NCI-H82 (cell line): ENCODE measurements at regions not wholly inside any gene's neighbourhood (a gene's known extent, or its start where the extent isn't known, plus 50 kb on each side); places are given as distances from the start of the nearest gene placed in this dataset.
"Not testable (repeated sequence)": the region's sequence is repeated elsewhere in the genome, so short reads cannot be mapped to it uniquely, and the experiment has no call there.

Source experiments
- DNase-seq: peaks from one replicate; lab custom pipeline; 2025; lab: John Stamatoyannopoulos, UW

DNA sequence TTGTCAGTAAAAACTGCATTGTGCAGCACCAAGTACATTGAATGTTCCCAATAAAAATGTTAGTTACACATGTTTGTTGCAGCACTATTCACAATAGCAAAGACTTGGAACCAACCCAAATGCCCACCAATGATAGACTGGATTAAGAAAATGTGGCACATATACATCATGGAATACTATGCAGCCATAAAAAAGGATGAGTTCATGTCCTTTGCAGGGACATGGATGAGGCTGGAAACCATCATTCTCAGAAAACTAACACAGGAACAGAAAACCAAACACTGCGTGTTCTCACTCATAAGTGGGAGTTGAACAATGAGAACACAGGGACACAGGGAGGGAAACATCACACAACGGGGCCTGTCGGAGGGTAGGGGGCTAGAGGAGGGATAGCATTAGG, 401.3 kb upstream of the NR5A2 start:
- DNase-seq = not testable (repeated sequence)

- no peak for DNase-seq
Observed at GRCh38 chr1:199629624-199630023, 397.9 kb upstream of the NR5A2 start.

DNA sequence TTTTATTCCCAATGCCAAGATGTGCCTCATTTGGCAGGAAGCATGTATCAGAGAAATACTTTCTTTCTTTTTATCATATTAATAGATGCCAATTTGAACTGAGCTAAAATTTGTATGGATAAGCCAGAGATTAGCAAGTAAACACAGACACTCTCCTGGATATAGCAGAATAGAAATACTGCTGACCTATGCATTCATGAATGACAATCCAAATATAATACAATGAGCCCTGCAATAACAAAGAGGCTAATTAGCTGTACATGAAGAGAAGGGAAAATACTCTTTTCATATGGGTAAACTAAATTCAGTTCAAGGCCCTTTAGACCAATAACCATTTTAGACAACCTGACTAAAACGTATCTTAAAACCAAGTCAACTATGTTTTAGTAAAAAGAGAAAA, 388.1 kb upstream of the NR5A2 start:
- no peak for DNase-seq

DNA sequence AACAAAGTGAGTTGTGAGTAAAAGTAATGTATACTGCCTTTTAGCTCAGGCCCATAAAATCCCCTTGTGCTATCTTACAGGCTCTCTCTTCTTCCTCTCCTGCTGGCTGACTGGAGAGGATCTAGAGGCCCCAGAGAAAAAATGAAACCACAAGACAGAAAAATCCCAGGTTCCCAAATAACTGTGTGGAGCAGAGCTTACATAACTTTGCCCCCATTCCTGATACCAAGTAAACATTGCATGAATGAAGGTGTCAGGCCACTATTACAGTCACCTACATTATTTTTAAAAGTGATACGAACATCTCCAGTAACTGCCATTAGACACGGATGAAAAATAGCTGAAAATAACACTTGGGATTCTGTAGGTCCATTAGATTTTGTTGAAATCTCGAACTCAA, 386.0 kb upstream of the NR5A2 start:
- DNase-seq = no peak

GRCh38 chr1:199644912-199645311, 382.6 kb upstream of the NR5A2 start:
- DNase-seq = no peak

DNA sequence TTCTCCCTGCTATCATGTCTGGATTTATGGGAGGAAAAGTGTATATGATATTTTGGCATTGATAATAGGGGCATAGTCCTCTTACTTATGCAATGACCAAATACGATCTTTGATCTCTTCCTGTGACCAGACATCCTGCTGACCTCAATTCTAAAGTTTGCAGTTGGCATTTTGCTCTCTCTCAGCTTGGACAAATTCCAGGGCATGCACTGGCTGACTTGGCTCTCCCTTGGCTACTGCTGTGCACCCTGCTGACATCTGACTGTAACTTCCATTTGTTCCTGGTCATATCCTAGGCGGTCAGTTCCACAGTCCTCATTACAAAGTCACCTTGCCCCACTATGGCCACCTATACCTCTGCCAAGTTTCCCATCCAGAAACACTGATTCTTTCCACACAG, 380.7 kb upstream of the NR5A2 start:
- DNase-seq = no peak

DNA sequence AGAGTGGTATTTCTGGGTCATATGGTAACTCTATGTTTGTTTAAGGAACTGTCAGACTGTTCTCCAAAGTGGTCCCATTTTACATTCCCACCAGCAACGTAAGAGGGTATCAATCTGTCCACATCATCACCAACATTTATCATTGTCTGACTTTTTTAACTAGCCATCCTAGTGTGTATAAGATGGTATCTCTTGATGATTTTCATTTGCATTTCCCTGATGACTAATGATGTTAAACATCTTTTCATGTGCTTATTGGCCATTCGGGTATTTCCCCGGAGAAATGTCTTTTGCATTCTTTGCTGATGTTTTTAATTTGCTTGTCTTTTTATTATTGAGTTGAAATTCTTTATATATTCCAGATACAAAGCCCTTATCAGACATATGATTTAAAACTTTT, 370.1 kb upstream of the NR5A2 start:
- no peak for DNase-seq

DNA sequence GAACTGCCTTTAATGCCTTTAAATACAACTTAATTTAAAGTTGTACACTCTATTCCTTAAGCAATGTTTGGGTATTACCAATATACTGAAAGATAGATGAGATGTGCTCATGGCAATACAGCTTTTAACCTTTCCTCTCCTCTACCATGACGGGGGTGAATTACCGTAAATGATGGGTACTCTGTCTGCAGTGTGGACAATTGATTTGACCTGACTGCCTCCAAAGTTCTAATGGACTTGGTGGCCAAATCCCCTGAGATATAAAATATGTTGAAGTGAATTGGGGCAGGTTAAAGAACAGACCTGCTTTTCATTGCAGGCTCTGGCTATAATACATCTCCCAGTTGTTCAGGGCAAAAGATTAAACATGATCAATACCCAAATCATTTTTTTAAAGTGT, 367.4 kb upstream of the NR5A2 start:
- no peak for DNase-seq

GRCh38 chr1:199665371-199665770, 362.1 kb upstream of the NR5A2 start:
- no peak for DNase-seq

GRCh38 chr1:199667089-199667488, 360.4 kb upstream of the NR5A2 start:
- DNase-seq = no peak

DNA sequence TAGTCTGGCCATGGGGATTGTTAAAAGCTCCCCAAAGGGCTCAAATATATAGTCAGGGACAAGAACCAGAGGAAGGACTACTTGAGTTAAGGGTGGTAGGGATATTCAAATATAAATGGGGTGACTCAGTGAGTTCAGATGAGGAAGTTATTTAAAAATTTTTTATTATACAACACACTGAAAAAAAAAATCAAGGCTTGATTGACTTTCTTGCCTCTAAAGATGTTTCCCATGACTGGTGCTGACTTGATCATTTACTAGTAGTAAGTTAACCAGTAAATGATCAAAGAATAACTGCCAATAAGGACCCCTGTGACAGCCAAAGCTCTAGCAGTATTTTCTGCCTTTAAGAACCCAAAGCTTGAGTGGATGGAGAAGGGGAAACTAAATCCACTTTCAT, 357.6 kb upstream of the NR5A2 start:
- no peak for DNase-seq

DNA sequence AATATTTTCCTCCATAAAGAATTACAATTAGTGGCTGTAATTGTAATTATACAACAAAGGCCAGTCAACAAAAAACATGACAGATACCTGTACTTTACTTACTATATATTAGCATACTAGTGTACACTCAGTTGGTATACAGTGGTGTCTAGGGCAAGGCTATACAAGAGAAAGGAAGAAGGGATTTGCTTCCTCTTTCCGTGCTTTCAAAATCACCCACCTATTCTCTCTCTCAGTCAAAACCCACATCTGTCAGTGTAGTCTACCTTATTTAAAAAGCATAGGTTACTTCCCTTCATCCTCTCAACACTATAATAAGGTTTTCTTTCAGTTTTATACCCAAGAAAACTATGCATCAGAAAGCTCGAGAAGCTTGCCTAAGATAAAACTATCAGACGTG, 355.8 kb upstream of the NR5A2 start:
- DNase-seq = no peak

- DNase-seq = no peak
Observed at GRCh38 chr1:199675937-199676336, 351.6 kb upstream of the NR5A2 start.

DNA sequence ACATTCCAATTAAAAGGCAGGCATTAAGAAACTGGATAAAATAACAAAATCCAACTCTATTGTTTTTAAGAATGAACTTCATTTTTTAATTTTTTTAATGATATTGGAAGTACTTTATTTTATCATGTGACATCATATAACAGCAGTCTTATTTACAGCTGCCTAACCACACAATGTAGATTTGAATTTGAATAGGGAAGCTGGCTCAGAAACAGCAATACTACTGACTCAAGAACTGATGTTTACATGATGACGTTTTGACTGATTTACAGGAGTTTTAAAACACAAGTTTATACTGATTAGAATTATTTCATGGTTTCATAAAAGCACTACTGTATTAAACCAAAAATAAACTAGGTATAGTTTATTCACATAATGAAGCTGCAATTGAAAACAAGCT, 348.7 kb upstream of the NR5A2 start:
- DNase-seq = no peak

DNA sequence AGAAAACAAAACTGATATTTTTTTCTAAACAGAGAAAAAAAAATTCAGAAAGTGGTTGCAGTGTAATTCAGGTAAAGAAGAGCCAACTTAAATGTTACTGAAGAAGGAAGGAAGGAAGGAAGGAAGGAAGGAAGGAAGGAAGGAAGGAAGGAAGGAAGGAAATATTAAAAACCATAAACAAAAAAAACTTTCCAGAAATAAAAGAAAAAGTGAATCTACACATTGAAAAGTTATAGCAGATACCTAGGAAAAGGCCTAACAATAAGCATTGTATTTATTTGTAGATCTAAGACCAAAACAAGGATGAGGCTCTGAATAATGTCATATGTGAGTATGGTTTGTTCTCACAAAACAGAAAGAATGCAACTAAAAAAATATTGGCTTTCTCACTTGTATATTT, 345.4 kb upstream of the NR5A2 start:
- no peak for DNase-seq

GRCh38 chr1:199684686-199685273, 342.7 kb upstream of the NR5A2 start:
- peak; percentile 82 for DNase-seq

DNA sequence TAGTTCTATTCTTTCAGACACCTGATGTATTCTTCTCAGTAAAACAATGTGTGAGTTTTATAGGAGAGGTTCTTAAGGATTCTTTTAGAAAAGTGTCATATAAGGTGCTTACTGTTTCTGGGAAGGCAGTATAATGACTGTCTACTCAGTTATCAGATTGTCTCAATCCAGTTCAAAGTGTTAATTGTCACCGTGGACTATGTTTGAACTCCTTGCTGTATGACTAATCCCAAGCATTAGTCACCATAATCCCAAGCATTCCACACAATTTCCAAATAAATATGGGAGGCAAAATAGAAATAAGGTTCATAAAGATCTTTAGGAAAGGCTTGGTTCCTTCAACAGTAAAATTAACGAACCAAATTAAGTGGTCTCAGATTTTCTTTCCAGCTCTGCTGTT, 342.1 kb upstream of the NR5A2 start:
- DNase-seq = no peak

DNA sequence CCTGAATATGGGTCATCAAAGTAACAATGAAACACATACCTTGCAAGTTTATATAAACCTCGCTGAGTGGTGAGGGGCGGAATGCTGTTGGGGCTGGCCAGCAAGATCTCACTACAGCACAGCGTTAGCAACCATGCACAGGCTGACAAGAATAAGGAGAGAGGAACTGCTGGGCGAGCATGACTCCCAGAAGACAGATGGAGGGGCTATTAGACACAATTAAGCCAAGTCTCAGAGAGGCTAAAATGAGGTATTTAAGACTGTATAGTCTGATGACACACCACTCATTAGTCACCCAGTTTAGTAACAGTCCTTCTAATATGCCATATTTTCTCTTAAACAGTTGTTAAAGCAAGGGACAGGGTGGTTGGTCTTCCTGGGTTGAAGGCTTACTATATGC, 340.2 kb upstream of the NR5A2 start:
- peak; percentile 70 for DNase-seq

GRCh38 chr1:199688133-199688676, 339.3 kb upstream of the NR5A2 start:
- no peak for DNase-seq

DNA sequence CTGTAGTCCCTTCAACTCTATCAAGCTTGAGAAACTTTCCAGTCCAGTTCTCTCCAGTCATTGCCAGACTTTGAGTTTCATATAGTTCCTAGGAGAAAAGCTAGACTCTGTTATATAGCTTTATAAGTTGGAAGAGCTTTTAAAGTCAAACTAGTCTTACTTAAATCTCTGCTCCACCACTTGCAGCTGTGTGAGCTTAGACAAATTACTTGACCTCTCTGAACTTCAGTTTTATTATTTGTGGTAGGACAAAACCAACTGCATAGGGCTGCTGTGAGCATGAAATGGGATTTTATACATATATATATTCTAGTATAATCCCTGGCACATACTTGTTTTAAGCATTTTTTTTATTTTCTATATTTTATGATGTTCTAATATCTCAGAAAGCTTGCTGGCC, 338.7 kb upstream of the NR5A2 start:
- DNase-seq = no peak

DNA sequence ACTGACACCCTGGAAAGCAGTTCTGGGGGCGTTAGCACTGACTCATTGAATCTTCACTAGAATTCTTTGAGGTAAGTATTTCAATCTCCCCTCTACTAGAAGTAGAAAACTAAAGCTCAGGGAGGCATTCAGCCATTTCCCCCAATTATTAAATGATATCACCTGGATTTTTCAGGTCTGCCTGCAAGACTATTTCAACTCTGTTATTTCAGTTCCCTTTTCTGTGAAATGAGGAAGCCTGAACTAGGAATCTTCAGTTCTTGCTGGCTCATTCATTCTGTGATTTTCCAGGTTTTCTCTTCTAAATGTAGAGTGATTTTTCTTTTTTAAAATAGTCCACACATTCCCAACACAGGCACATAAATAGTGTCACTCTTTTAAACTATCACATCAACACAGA, 337.0 kb upstream of the NR5A2 start:
- no peak for DNase-seq

GRCh38 chr1:199691540-199691939, 336.0 kb upstream of the NR5A2 start:
- DNase-seq = no peak

DNA sequence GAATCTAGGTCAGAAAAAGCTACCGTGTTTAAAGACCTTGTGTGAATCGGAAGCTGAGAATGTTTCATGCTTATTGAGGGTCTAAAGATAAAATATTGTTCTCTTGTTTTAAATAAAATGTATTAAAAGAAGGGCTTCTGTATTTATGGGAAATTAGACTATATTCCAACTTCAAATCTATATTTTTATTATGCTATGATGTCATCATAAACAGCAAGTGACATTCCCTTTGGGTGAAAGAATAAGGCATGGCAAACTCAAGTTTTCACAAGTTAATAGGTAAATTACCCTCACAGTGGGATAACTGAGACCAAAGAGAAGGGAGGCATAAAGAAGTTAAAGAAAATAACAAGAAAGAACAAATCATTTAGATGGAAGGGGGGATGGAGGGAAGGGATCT, 333.8 kb upstream of the NR5A2 start:
- DNase-seq = no peak

DNA sequence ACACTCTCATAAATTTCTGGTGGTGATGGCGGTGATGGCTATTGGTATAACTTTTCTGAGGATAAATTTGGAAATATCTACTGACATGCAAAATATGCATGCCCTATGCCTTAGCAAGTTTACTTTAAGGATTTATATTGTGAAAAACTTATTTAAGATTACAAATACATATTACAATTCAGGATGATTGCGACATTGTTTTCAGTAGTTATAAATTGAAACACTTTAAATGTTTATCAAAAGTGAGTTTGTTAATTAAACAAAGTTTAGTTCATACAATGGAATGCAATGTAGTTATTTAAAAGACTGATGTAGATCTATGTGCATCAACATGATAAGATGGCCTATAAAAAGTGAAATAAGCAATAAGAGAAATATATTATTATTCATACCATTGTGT, 331.3 kb upstream of the NR5A2 start:
- DNase-seq = no peak

GRCh38 chr1:199698222-199698621, 329.3 kb upstream of the NR5A2 start:
- no peak for DNase-seq
